NCI-H2196 (cell line): ENCODE measurements at regions not wholly inside any gene's neighbourhood (a gene's known extent, or its start where the extent isn't known, plus 50 kb on each side); places are given as distances from the start of the nearest gene placed in this dataset.
"Not testable (repeated sequence)": the region's sequence is repeated elsewhere in the genome, so short reads cannot be mapped to it uniquely, and the experiment has no call there.

ENCODE experiments used
- DNase-seq: peaks from one replicate; lab custom pipeline; 2025; ENCODE audit not compliant: unreplicated experiment; lab: John Stamatoyannopoulos, UW

DNA sequence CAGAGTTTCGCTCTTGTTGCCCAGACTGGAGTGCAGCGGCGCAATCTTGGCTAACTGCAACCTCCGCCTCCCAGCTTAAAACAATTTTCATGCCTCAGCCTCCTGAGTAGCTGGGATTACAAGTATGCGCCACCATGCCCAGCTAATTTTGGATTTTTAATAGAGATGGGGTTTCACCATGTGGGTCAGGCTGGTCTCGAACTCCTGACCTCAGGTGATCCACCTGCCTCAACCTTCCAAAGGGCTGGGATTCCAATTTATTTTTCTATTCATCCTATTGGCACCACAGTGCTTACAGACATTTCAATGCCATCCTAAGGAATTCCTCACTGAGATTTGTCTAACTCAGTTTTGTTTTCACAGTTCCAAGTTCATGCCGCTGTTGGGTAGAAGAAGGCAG lies 98.3 kb upstream of the EGLN3 start:
- not testable (repeated sequence) for DNase-seq

DNA sequence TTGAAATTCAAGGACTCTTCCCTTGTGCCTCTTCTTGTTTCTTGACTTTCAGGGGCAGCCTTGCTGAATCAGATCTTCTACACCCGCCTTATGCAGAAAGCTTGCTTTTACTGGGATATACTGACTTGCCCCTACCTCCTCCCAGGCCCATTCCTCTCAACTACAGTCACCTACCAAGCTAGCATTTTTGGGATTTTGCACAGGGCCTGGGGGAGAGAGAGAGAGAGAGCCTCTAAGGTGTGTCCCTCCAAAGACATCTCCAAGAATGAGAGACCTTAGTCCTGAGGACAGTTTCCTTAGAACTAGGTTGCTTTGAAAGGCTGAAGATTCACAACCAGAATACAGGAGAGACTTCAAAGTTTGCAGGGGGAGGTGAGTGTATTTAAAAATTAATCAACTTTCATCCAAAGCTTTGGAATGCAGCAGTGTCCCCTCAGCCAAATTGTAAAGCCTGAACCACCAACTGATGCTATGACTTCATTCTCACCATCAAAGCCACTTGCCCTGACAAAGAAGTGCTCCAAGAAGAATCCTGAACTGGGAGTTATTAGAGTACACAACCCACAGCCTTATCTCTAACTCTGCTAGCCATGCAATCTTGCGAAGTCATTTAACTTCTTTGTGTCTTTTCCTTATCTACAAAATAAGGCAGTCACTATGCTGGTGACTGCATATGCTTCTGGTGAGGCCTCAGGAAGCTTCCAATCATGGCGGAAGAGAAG lies 96.1 kb upstream of the EGLN3 start:
- DNase-seq, result no peak

DNA sequence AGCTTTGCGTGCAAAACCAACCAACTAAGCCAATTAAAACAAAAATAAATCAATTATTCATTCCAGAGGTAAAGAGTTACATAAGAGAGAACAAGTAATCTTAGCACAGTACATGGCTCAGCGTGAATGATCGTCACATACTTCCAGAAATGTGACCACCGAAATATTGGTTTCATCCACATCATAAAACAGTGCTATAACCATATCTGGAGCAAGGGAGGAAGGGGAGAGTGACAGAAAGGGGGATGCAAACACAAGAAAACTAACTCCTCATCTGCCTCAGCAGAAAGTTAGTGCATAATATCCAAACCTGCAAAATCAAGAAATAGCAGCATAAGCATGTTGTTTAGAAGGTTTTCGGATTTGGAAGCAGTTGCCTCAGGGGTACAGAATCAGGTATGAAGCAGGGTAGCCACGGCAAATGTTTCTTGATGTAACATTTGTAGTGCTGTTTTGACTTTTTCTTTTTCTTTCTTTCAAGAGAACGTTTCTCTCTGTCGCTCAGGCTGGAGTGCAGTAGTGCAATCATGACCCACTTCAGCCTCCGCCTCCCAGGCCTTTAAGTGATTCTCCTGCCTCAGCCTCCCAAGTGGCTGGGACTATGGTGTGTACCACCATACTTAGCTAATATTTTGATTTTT lies 93.9 kb upstream of the EGLN3 start:
- DNase-seq, result no peak

DNA sequence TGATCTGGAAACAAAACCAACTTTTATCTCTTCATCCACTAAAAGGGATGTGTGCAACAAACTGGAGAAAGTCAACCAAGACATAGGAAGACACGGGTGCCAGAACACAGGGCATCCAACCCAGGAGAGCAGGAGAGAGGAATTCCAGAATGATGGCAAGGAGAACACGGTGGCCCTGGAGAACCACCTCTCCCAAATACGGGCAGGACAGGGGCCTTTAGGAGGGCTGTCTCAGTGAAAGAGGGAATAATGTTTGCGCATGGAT lies 93.4 kb upstream of the EGLN3 start:
- no peak for DNase-seq

DNA sequence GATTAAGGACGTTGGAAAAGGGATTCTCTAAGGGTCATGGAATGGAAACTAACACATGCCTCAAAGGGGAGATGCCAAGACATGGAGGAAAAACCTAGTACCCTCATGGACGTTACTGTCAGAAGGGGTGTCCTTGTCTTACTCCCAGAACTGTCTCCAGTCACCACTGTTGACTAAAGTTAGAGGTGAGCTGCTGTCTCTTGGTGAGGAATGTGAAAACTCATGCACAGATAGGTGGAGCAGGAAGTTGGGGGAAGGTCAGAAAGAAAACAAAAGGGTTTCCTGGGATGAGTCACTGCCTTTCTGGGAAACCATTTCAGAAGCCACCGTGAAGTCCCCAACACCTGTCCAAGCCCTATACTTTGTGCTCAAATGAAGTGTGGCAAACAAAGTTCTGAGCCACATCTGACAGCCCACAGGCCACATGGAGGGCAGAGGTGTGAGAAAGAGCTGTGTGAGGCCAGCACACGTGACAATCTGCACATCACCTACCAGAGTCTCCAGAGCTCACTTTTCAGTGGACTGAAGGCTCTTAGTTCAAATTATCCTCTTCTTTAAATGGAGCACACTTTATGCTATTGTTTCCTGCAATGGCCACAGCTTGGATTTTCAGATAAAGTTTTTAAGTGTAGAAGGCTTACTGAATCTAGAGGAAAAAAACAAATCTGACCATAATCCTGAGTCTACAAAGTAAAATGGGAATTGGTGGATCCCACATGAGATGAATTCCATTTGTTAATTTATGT lies 92.9 kb upstream of the EGLN3 start:
- no peak for DNase-seq

DNA sequence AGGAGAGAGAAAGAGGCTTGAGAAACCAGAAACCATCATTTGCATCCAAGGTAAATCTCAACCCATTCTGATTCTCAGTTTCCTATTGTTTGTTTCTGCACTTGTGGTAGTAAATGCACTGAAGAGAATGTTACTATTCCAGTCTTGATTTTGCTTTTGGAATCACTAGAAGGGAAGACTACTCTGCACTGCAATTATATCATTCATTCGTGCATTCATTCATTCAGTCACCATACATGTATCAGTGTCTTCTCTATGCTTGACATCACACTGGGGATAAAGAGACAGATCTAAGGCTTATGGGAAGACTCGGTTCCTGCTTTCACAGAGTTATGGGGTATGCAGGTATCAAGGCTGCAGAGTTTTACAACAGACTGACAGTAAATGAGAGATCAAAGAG lies 90.3 kb upstream of the EGLN3 start:
- no peak for DNase-seq

DNA sequence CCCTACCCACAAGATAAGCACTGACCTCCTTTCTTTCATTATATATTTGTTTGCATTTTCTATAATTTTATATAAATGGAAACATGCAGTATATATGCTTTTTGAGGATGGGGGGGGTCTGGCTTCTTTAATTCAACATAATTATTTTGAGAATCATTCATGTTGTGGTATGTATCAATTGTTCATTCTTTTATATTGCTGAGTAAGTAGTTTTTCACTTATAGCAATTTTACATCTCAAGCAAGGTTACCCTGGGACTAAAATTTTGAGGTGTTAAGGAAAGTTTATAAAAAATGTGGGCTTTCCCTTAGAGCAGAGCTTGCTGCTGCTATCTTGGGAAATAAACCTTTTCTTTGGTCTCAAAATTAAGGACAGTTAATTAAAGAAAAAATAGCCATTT lies 89.9 kb upstream of the EGLN3 start:
- DNase-seq, result no peak

DNA sequence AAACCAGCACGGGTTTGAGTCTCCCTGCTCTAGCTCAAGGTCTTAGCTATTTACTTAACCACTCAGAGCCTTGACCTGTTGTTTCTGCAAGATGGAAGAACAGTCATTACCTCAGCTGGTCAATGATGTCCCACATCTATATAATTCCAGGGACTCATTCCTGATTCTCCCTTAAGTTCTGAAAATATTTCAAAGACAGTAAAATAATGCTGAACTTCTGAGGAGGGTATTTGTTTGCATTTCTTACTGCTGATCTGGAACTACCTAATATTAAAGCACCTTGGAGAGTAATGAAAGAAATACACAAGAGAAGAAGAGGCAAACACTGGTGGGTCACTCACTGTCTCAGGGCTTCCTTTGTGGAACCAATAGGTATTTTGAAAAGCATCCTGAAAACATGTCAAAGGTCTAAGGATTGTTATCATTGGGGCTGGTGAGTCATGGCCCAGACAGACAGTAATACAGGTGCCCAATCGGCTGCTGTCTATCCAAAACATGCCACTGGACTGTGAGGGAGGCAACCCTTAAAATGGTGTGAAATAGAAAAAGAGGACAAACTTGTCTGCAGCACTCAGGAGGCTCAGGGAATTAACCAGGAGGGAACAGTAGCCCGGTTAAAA lies 88.7 kb upstream of the EGLN3 start:
- DNase-seq, result no peak

DNA sequence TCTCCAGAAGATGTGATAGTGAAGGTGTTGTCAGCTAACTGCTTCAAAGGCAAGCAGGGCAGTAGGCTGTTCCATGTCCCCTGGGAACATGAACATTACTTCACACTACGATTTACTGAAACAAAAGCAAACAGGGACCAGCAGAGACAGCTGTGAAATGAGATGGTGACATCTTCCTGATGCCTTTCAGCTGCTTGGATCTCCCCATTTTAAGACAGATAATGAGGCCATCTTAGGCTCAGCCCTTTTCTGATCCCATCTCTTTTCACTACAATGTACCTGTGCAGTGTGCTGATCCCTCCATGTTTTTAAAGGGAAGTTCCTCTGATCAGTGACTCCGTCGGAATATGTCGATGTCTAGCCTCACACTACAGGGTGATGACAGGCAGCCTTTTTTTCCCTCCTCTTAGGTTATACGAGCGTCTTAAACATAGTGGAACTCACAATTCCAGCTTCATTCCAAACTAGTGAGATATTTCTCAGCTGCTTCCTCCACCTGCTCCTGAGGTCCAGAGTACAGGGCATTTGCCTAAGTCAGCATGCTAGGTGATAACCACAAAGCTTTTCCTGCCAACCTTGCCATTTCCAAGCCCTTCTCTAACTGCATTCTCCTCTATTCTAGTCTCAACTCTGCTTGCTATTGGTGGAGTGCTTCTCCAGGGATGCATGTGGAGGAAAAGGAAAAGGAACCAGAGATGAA lies 87.6 kb upstream of the EGLN3 start:
- peak; percentile 28 for DNase-seq

DNA sequence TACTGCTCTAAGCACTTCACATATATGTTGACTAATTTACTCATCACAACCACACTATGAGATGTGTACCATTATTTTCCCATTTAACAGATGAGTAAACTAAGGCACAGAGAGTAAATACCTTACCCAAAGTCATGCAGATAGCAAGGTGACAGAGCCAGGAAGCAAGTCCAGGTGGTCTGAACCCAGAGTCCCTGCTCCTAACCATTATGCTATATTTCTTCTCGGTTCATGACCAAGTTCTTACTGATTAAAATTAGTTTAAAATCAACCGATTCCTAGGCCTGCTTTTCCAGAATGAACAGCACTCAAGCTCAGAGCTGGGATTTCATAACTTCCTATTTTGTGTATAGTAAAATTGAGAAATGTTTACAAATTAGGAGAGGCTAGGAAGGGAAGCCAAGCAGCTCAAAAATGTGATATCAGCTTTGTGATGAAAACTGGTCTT lies 85.5 kb upstream of the EGLN3 start:
- no peak for DNase-seq

DNA sequence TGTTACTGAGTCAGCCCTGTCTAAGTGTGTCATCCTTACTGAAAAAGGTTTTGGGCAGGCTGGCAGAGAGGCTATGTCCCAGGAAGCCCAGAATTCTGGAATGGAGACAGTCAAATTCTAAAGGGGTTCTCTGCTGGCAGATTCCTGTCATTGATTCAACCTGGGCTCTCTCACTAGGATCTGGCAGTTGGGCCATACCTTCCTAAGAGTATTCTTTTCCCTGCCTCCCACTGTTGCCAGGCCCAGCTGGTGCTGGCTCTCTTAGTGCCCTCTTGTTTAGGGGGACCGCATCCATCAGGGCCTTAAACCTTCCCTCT lies 85.0 kb upstream of the EGLN3 start:
- no peak for DNase-seq

DNA sequence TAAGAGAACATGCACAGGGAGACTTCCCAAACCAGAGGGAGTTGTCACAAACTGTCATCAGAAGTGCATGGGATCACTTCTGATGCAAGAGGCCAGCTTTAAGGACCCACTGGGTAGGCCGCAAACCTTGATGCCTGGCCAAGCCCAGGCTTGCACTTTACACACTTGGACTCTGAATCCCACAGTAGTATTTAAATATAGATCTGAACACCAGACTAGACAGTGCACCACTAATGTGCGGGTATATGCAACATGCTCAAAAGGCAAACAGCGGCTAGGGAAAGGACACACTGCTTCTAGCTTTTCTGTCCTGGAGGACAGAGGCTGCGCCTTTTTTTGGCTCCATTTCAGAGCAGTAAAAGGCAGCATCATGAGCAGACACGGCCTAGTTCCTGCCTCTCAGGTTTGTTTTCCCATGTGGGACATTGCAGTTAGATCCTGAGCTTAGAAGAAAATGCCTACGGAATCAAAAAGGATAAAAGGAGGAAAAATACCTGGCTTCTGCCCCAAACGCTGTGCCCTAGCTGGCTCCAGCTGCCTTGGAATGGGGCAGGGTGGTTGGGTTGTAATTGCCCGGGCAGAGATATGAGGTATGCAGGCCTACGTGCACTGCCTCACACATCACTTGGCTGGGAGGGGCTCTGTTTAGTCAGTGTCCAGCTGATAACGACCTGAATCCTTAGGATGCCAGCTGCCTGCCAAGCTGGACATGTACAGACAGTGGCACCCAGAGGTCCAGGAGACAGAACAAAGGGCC lies 84.5 kb upstream of the EGLN3 start:
- DNase-seq, result no peak

DNA sequence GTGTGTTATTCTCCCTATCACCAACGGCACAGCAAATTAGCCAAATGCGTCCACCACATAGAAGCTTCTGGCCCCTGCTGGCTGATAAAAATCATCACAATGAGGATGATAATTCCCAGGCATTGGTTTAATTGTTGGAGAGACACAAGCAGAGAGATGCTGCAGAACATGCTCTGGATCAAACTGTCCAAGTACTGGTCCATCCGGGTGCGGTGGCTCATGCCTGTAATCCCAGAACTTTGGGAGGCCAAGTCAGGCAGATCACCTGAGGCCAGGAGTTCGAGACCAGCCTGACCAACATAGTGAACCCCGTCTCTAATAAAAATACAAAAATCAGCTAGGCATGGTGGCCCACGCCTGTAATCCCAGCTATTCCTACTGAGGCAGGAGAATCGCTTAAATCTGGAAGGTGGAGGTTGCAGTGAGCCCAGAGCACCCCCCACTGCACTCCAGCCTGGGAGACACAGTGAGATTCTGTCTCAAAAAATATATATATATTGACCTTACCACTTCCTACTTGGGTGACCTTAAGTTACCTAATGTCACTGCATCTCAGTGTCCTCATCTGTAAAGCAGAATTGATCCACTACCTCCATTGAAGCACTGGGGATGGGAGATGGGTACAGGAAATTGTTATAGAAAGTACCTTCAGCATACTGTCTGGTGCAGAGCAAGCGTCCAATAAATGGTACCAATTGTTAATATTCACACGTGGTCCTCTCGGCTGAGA lies 83.7 kb upstream of the EGLN3 start:
- DNase-seq, result no peak

DNA sequence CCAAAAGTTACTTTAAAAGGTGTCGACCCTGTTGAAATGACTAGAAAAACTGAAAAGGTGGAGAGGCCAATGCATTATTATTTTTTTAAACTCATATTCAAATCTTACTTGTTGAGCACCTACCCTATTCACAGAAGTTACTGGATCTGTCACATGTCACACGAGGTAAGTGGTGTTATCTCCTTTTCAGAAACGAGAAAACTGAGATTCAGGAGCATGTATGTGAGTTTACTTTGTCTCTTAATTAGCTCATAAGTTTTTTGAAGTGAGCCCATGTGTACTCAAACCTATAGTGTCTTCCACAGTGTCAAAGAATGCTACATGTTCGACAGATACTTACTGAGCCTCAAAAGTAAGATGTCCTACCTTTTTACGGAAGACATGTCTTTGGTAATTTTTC lies 81.8 kb upstream of the EGLN3 start:
- DNase-seq, result no peak

DNA sequence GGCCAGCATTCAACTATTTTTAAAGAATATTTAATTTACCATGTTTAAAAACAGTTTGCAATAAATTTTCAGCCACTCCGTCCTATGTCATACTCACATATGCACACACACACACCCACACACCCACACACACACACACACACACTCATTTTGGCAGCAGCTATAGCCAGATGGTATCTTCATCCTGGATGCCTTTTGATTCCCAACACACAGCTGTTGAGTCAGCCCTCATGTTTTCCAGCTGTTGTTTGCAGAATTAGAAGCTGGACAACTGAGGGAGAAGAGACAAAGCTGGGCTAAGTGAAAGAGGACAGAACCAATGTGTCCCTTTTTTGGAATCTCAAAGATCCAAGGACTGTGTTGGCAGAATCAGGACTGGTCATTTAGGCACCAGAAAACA lies 80.0 kb upstream of the EGLN3 start:
- no peak for DNase-seq

DNA sequence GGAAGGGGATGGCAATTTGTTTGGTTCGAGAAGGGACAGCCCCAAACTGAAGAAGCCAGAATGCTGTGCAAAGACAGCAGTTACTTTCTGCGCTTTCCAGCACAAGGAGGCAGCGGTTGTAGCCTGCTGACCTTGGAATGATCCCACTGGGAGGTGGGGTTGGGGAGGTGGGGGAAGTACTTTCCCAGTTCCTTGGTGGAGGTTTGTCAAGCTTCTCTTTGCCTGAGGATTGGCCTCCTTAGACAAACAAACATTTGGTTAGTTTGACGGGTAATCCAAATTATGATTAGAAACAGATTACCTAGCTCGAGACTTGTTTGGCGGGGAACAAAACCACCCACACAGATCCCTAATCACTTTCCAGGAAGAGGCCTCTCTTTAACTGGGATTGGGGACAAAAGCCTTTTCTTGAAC lies 79.1 kb upstream of the EGLN3 start:
- DNase-seq, result no peak

DNA sequence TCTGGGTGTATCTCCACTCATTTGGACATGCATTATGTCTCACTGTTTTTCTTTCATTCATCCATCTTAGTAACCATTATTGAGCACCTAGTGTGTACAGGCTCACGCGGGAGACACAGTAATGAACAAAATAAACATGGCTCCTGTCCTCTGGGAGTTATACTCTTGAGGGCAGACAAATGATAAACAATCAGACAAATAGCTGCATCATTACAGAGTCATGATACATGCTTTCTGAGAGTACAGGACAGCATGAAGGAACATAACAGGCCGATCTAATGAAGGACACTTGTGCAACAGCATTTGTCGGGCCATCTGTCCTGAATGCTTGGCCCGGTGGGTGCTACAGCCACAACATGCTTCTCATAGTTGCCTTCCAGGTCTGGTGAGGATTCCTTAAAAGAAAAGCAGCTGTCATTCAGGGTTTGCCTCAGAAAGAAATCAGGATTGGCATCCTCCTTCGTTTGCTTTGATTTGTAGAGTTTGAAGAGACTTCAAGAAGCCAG lies 77.2 kb upstream of the EGLN3 start:
- no peak for DNase-seq

DNA sequence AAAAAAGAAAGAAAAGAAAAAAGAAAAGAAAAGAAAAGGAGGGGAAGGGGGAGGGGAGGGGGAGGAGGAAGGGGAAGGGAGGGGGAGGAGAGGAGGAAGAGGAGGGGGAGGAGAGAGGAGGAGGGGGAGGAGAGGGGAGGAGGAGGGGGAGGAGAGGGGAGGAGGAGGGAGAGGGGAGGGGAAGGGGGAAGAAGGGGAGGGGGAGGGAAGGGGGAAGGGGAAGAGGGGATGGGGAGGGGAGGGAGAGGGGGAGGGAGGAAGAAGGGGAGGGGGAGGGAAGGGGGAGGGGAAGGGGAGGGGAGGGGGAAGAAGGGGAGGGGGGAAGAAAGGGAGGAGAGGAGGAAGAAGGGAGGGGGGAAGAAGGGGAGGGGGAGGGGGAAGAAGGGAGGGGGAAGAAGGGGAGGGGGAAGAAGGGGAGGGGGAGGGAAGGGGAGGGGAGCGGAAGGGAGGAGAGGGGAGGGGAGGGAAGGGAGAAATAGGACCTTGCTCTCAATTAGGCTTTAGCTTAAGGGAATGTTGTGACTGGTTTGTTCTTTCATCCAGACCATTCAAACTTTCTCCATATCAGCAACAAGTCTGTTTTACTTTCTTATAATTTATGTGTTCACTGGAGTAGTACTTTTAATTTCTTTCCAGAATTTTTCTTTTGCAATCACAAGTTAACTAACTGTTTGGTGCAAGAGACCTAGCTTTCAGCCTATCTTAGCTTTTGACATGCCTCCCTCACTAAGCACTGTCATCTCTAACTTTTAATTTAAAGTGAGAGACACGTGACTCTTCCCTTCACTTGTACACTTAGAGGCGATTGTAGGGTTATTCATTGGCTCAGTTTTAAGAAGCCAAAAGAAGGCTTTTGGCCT lies 76.5 kb upstream of the EGLN3 start:
- no peak for DNase-seq
